HPDE6-E6E7 (cell line): ENCODE measurements at regions not wholly inside any gene's neighbourhood (a gene's known extent, or its start where the extent isn't known, plus 50 kb on each side); places are given as distances from the start of the nearest gene placed in this dataset.
"Not testable (repeated sequence)": the region's sequence is repeated elsewhere in the genome, so short reads cannot be mapped to it uniquely, and the experiment has no call there.

Experiments
- DNase-seq: peaks from one replicate; pipeline ENCODE4 v3.0.0; 2011; ENCODE audit warnings: missing footprints; ENCODE audit errors: extremely low spot score

- DNase-seq: no peak
Observed at GRCh38 chr3:164377466-164377865, 700.8 kb downstream of the SI start.

DNA sequence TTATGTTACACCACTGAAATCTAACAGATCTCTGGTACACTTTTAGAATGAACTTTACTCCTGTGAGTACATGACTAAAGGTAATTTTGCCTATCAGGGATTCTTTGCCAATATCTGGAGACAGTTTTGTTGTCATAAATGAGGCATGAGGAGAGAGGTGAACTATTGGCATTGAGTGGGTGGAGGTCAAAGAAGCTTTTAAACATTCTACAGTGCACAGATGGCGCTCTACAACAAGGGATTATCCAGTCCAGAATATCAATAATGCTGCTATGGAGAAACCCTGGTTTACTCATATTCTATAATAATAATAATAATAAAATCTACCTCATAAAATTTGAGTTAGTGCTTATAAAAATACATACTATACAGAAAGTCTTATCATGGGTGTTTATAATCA, 702.3 kb downstream of the SI start:
- DNase-seq: no peak

- DNase-seq: no peak
Observed at GRCh38 chr3:164375538-164375937, 702.8 kb downstream of the SI start.

DNA sequence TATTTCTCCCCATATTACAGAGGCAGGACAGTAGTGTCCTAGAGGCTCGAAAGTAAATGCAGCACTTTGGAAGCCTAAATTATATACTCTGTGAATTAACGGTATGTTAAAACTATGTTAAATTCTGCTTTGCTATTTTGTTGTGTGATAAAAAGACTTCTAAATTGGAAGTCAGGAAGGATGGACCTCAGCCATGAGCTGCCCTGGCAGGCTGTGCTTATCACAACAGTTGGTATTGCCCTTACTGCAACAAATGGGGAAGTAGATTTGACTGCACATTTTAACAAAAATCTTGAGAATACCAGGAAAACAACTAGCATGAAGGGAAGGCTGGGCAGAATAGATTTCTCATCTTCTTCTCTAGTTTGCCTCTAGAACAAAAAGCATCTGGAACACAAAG, 706.6 kb downstream of the SI start:
- no peak for DNase-seq

DNA sequence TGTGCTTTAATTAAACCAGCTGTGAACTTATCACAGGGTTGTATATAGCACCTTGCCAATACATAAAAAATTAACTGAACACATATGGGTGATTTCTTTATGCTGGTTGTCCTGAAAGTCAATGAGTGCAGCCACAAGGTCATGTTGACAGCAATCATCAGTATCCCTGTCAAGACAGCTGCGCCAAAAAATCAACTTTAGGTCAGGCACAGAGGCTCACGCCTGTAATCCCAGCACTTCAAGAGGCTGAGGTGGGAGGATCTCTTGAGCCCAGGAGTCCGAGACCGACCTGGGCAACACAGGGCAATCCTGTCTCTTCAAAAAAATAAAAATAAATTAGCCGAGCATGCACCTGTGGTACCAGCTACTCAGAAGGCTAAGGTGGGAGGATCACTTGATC, 707.3 kb downstream of the SI start:
- no peak for DNase-seq

DNA sequence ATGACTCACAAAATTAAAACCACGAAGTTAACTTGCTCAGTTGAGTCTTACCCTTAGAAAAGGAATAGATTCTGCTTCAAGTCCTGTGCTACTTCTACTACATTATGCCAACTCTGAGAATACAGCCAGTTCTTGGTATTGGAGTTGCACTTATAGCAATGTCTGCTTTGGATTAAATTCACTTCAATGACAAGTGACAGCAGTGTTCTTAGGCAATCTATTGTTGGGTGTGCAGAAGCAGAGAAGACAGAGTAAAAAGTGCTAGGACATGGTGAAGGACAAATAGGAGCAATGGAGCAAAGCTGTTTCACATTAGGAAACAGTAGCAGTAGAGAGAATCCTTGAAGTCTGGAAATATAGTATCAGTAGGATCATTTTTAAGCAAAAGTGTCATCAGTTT, 713.1 kb downstream of the SI start:
- no peak for DNase-seq

DNA sequence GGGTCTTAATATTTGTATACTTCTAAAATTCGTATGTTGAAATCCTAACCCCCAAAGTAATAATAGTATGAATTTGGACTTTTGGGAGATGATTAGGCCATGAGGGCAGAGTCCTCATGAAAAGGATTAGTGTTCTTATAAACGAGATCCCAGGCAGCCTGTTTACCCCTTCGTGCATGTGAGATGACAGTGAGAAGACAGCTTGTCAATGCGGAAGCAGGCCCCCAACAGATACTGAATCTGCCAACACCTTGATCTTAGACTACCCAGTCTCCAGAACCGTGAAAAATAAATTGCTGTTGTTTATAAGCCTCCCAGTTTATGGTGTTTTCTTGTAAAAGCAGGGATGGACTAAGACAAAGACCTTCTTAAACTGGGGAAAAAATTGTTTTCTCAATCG, 714.2 kb downstream of the SI start:
- no peak for DNase-seq

GRCh38 chr3:164360738-164361406, 717.4 kb downstream of the SI start:
- no peak for DNase-seq

DNA sequence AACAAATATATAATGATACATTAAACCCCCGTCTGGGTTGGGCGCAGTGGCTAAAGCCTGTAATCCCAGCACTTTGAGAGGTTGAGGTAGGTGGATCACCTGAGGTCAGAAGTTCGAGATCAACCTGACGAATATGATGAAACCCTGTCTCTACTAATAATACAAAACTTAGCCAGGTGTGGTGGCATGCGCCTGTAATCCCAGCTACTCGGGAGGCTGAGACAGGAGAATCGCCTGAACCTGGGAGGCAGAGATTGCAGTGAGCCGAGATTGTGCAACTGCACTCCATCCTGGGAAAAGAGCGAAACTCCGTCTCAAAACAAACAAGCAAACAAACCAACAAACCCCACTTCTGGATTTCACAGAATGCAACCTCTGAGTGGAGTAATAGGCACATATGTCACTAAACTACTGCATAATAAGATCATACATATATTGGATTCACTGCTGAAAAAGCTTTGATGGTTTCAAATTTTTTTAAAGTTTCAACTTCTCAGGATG, 718.2 kb downstream of the SI start:
- no peak for DNase-seq

DNA sequence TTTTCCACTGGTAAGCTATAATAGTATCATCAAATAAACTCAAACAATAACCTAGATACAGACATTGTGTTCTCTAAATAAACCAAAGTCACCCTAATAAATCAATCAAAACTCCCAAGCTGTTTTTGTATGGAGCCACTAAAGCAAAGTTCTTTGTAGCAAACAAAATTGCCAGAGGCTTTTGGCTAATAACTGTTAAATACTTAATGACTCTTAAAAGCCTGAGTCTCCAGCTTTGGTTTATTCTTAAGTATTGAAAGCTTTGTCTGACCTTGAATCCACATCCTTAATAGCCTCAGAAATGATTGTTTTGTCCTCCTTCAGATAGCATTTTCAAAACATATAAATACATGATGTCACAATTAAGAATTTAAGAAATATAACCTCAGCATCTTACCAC, 725.3 kb downstream of the SI start:
- DNase-seq: no peak

DNA sequence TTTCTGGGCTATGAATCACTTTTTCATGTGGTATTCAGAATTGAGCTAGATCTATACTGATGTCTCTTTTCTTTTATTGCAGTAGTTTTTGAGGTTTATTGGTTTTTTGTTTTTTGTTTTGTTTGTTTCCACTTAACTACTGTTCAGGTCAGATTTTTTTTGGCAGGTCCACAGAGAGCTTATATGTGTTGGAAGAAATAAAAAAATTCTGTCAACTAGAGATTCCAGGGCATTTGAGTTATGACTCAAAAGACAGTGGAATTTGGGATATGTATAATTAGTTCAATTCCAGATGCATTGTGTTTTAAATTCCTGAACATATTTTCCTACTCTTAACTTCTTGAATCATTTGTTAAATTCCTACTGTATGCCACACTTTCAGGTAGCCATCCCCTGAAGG, 727.2 kb downstream of the SI start:
- DNase-seq: no peak

- DNase-seq: not testable (repeated sequence)
Observed at GRCh38 chr3:164342206-164342605, 736.1 kb downstream of the SI start.

- DNase-seq: no peak
Observed at GRCh38 chr3:164341086-164341485, 737.2 kb downstream of the SI start.

DNA sequence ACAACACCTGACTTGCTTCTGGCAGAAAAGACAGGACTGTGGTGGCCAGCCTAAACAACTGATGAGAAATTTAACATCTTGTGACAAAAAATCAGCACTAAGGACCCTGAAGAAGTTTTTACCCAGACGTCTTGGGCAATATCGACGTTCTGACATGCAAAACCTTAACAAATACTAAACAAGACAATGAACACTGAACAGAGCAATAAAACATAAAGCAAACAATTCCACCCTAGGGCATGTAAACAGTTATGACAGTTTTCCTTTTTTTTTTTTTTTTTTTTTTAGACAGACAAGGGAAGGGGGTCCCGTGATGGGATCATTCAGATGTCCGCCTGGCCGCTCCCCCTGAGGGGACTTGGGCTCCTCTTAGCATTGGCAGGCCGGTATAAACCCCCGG, 738.0 kb downstream of the SI start:
- no peak for DNase-seq

DNA sequence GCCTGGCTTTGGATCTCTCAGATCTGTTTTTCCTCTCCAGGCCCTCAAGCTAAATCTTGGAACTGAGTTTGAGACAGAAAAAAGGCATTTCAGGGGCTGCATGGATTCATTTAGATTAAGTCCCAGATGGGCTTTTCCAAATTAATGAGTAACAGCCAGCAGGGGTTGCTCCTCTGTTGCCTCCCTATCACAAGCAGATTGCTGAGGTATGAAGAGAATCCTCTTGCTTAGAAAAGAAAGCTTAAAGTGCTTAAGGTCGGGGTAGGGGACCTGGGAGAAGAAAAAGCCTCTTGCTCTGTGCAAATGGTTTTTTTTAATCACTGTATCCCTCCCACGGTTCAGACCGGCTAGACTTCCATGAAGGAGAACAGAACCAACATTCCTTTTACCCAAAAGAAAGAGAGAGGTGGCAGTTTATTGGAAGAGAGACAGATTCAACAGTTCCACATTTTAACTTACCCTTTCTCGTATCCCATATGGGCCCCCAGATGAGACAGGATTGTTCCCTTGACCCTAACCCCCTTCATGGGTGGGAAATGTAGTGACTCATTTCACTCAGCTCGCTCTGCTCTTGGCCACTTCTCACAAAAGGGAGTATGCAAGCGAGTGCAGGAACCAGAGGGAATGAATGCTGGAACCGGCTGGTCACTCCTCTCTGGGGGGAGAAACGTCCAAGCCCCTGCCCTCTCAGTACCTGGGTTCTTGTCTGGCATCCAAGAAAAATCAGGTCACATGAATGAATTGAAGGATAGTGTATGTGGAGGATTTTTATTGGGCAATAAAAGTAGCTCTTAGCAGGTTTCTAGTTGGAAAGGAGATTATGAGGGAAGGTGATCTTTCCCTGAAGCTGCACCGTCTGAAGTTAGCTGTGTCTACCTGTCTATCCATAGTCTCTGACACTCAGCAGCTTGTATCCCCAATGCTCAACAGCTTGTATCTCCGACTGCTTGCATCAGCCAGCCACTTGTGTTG, 745.2 kb downstream of the SI start:
- DNase-seq: no peak

DNA sequence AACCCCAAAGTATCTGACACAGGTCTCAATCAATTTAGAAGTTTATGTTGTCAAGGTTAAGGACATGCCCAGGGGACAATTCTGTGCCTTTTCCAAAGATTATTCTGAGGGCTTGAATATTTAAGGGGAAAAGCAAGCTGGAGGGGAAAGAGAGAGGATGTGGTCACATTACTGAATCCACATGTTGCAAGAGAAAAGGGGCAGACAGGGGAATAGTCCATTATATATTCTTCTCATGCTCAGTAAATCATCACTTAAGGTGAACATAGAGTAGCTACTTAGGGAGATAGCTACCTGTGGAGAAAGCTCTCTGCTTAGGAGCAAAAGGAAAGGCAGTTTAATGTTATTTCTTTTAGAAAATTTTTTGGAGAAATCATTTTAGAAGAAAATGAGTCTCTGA, 751.6 kb downstream of the SI start:
- no peak for DNase-seq

DNA sequence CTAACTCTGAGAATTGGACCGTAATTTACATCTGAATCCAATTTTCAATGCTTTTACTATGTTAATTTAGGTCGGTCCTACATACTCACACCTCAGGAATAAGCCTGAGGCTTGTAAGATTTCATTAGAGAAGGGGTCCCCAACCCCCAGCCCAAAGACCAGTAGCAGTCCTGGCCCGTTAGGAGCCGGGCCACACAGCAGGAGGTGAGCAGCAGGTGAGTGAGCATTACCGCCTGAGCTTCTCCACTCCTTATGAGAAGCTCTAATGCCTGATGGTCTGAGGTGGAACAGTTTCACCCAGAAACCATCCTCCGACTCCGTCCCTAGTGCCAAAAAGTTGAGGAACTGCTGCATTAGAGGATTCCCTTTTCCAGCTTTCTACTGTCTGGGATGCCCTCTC, 757.3 kb downstream of the SI start:
- DNase-seq: no peak

DNA sequence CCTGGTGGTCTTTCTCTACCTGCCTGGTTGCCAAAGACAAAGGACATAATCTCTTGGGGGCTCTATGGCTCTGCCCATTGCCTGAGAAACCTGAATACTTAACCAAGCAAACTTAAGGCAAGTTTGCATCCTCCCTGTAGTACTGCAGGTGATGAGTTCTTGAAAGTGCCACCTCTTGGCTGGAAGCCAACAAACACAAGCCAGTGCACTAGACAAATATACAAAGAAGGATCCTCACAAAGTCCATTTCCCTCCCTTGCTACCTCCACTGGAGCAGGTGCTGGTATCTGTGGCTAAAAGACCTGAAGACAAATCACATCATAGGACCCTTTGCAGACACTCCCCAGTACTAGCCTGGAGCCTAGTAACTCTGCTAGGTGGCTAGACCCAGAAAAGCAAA, 772.3 kb downstream of the SI start:
- DNase-seq: no peak

GRCh38 chr3:164303894-164304293, 774.4 kb downstream of the SI start:
- DNase-seq: no peak

DNA sequence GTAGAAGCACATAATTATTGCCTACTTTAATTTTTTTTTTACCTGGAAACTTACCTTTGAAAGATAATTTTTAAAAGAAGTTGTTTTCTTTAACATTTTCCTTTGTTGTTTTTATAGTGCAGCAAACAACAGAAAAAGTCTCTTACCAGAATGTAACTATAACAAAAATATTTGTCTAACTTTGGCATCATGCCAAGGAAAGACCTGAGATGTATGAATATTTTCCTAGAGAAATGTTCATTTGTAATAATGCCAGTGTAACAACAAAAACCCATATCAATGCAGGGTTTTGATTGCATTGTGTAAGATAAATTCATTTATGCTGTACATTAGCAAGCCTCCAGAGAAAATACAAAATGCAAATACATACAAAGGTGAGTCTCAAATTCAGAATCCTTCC, 775.7 kb downstream of the SI start:
- no peak for DNase-seq

- not testable (repeated sequence) for DNase-seq
Observed at GRCh38 chr3:164291486-164291885, 786.8 kb downstream of the SI start.

GRCh38 chr3:164278550-164278949, 799.7 kb downstream of the SI start:
- no peak for DNase-seq

DNA sequence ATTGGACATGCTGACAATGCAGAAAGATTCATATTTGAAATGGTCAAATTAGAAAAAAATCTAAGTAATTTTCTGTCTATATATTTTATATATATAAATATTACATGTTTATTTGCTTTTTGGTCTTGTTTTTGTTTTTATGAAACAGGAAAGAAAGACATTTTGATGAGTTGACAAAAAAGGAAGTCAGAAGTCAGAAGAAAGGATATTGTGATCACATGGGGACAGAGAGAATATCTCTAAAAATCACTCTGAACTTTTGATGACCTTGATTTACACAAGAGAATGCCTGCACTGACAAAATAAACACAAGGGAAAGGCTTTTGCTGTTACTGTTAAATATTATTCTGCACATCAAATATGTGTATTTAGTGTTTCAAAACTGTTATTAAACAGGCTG, 811.2 kb downstream of the SI start:
- DNase-seq: no peak
